H1 (cell line): ENCODE measurements at regions not wholly inside any gene's neighbourhood (a gene's known extent, or its start where the extent isn't known, plus 50 kb on each side); places are given as distances from the start of the nearest gene placed in this dataset.

Experiments
- CTCF ChIA-PET: fragments of 300-600 bp; sonication (Branson Sonifier 250); formaldehyde crosslinking; loops from one replicate; lab custom pipeline; 2021; ENCODE audit not compliant: partially characterized antibody; lab: Charles Lee
- POLR2A ChIA-PET: fragments of 300-600 bp; sonication (Branson Sonifier 250); formaldehyde crosslinking; loops from one replicate; lab custom pipeline; 2021; ENCODE audit warnings: inconsistent platforms; ENCODE audit not compliant: partially characterized antibody; lab: Charles Lee
- DNase-seq, 2 experiments: peaks; one replicate each; pipeline versions ENCODE4 v3.0.0 to v3.0.0-alpha.2; 2010 to 2022; ENCODE audit warnings: low spot score in 2 of 2, low read depth in 1 of 2, mixed read lengths in 1 of 2
- FAIRE-seq: peaks from 2 replicates; lab custom pipeline; 2011; peaks lifted over from hg19 to GRCh38; lab: Jason Lieb, UNC
- H2AFZ ChIP-seq: 2 replicates; pipeline ENCODE4 v1.8.1; 2012; ENCODE audit warnings: low read length, inconsistent platforms
- H2AK5ac ChIP-seq: 2 replicates; pipeline ENCODE4 v1.6.1; 2013; ENCODE audit warnings: low read depth, low read length
- H2BK120ac ChIP-seq: replicated peaks from 2 replicates; pipeline ENCODE3; 2013; ENCODE audit warnings: low read depth, low read length, inconsistent platforms
- H2BK12ac ChIP-seq: 2 replicates; pipeline ENCODE4 v1.6.1; 2013; ENCODE audit warnings: low read depth, low read length
- H2BK15ac ChIP-seq: 2 replicates; pipeline ENCODE4 v1.6.1; 2013; ENCODE audit warnings: low read length
- H2BK20ac ChIP-seq: 2 replicates; pipeline ENCODE4 v1.6.1; 2013; ENCODE audit warnings: low read length
- H2BK5ac ChIP-seq: 2 replicates; pipeline ENCODE4 v1.6.1; 2013; ENCODE audit warnings: low read depth, low read length
- H3K14ac ChIP-seq: 2 replicates; pipeline ENCODE4 v1.6.1; 2013; ENCODE audit warnings: inconsistent platforms; ENCODE audit not compliant: insufficient read length
- H3K18ac ChIP-seq: 2 replicates; pipeline ENCODE4 v1.6.1; 2013; ENCODE audit warnings: low read length; ENCODE audit errors: extremely low read depth
- H3K23ac ChIP-seq: 2 replicates; pipeline ENCODE4 v1.6.1; 2013; ENCODE audit warnings: inconsistent platforms; ENCODE audit not compliant: insufficient read length
- H3K23me2 ChIP-seq: 2 replicates; pipeline ENCODE4 v1.6.1; 2013; ENCODE audit warnings: low read depth, low read length
- H3K27ac ChIP-seq: 2 replicates; pipeline ENCODE4 v1.6.1; 2011; ENCODE audit warnings: low read depth, low read length, inconsistent platforms
- H3K27me3 ChIP-seq, 4 experiments: replicated peaks in 1 of 4; 1 replicate in 1 of 4; 2 replicates in 3 of 4; pipeline versions ENCODE4 v1.6.1 to v1.8.1; 2011 to 2013; ENCODE audit warnings: low read length in 3 of 4, mild to moderate bottlenecking in 3 of 4, inconsistent platforms in 2 of 4, mixed read lengths in 2 of 4, moderate library complexity in 1 of 4; ENCODE audit not compliant: control insufficient read depth in 3 of 4, insufficient read depth in 3 of 4; ENCODE audit errors: extremely low read depth in 1 of 4
- H3K36me3 ChIP-seq, 4 experiments: 2 replicates each; pipeline versions ENCODE4 v1.6.1 to v1.8.1; 2011 to 2013; ENCODE audit warnings: mild to moderate bottlenecking in 4 of 4, low read length in 3 of 4, moderate library complexity in 2 of 4, control low read depth in 1 of 4, inconsistent platforms in 1 of 4; ENCODE audit not compliant: insufficient read depth in 4 of 4, control insufficient read depth in 2 of 4
- H3K4ac ChIP-seq: replicated peaks from 2 replicates; pipeline ENCODE3; 2013; ENCODE audit warnings: low read length, low read depth, mixed read lengths, inconsistent platforms; ENCODE audit not compliant: insufficient read length
- H3K4me1 ChIP-seq, 4 experiments: replicated peaks in 1 of 4; 1 replicate in 1 of 4; 2 replicates in 3 of 4; pipeline versions ENCODE4 v1.6.1 to v1.8.1; 2011 to 2013; ENCODE audit warnings: low read length in 3 of 4, inconsistent platforms in 2 of 4, mixed read lengths in 1 of 4; ENCODE audit not compliant: insufficient read depth in 4 of 4, control insufficient read depth in 3 of 4
- H3K4me2 ChIP-seq, 2 experiments: 2 replicates each; pipeline versions ENCODE4 v1.6.1 to v1.8.1; 2011 to 2013; ENCODE audit warnings: low read depth in 2 of 2, low read length in 2 of 2, control low read depth in 1 of 2, inconsistent platforms in 1 of 2, mild to moderate bottlenecking in 1 of 2; ENCODE audit not compliant: insufficient read depth in 1 of 2
- H3K4me3 ChIP-seq, 4 experiments: fragments of 200-600, 300-600 bp in 1 of 4; sonication (generic), shearing (Covaris generic), sonication (Bioruptor Twin) in 1 of 4; 2 replicates each; pipeline versions ENCODE4 v1.5.1 to v1.8.1; 2011 to 2016; ENCODE audit warnings: low read length in 4 of 4, low read depth in 3 of 4, control low read depth in 2 of 4, inconsistent platforms in 2 of 4, mild to moderate bottlenecking in 2 of 4, mixed read lengths in 1 of 4, moderate library complexity in 1 of 4; ENCODE audit not compliant: insufficient read depth in 2 of 4; ENCODE audit errors: extremely low read depth in 1 of 4
- H3K56ac ChIP-seq: replicated peaks from 2 replicates; pipeline ENCODE3; 2013; ENCODE audit warnings: low read depth, mild to moderate bottlenecking, mixed read lengths, low read length, inconsistent platforms; ENCODE audit not compliant: insufficient read length
- H3K79me1 ChIP-seq: 2 replicates; pipeline ENCODE4 v1.6.1; 2013; ENCODE audit warnings: low read depth, low read length, control low read depth
- H3K79me2 ChIP-seq, 2 experiments: 2 replicates each; pipeline versions ENCODE4 v1.6.1 to v1.8.1; 2012 to 2013; ENCODE audit warnings: low read length in 2 of 2, mild to moderate bottlenecking in 2 of 2, inconsistent platforms in 1 of 2; ENCODE audit not compliant: insufficient read depth in 2 of 2, control insufficient read depth in 1 of 2
- H3K9ac ChIP-seq, 4 experiments: replicated peaks in 1 of 4; 1 replicate in 1 of 4; 2 replicates in 3 of 4; pipeline versions ENCODE4 v1.6.1 to v1.8.1; 2011 to 2013; ENCODE audit warnings: low read depth in 3 of 4, low read length in 3 of 4, control low read depth in 2 of 4, mild to moderate bottlenecking in 2 of 4, moderate library complexity in 2 of 4, inconsistent platforms in 1 of 4; ENCODE audit errors: extremely low read depth in 1 of 4
- H3K9me3 ChIP-seq, 2 experiments: 2 replicates each; pipeline versions ENCODE4 v1.6.1 to v1.8.1; 2012 to 2013; ENCODE audit warnings: mild to moderate bottlenecking in 2 of 2, moderate library complexity in 2 of 2, control low read depth in 1 of 2, inconsistent platforms in 1 of 2, low read depth in 1 of 2, low read length in 1 of 2, mixed read lengths in 1 of 2; ENCODE audit not compliant: insufficient read depth in 2 of 2
- H4K20me1 ChIP-seq, 2 experiments: replicated peaks in 1 of 2; 2 replicates each; pipeline versions ENCODE3 to v1.8.1; 2011 to 2013; ENCODE audit warnings: inconsistent platforms in 2 of 2, low read length in 2 of 2, mild to moderate bottlenecking in 1 of 2; ENCODE audit not compliant: insufficient read depth in 2 of 2, control insufficient read depth in 1 of 2
- H4K5ac ChIP-seq: 2 replicates; pipeline ENCODE4 v1.6.1; 2013; ENCODE audit warnings: low read length, low read depth, mixed read lengths, inconsistent platforms; ENCODE audit not compliant: insufficient read length
- H4K8ac ChIP-seq: 2 replicates; pipeline ENCODE4 v1.8.0; 2013; ENCODE audit warnings: mild to moderate bottlenecking, moderate library complexity, low read length, inconsistent platforms; ENCODE audit not compliant: insufficient read depth; ENCODE audit errors: extremely low read depth
- H4K91ac ChIP-seq: replicated peaks from 2 replicates; pipeline ENCODE3; 2013; ENCODE audit warnings: low read length, mixed read lengths, inconsistent platforms; ENCODE audit not compliant: insufficient read length
- BCL11A ChIP-seq, 2 experiments: IDR thresholded peaks; one replicate each; pipeline ENCODE4 v1.6.1; 2011; ENCODE audit warnings: low read depth in 2 of 2, low read length in 2 of 2, mild to moderate bottlenecking in 2 of 2
- CTBP2 ChIP-seq: IDR thresholded peaks from 2 replicates; pipeline ENCODE4 v1.7.0; 2011; ENCODE audit warnings: borderline replicate concordance, mild to moderate bottlenecking, moderate library complexity, mixed read lengths, low read length; ENCODE audit not compliant: insufficient read depth, insufficient read length
- EGR1 ChIP-seq: IDR thresholded peaks from 2 replicates; pipeline ENCODE4 v1.6.1; 2011; ENCODE audit warnings: low read depth, low read length, borderline replicate concordance
- MAFK ChIP-seq: IDR thresholded peaks from 2 replicates; pipeline ENCODE4 v1.6.1; 2012; ENCODE audit warnings: low read depth, mild to moderate bottlenecking, improper control_type of control experiment, low read length
- POLR2A ChIP-seq, 2 experiments: IDR thresholded peaks; 1 replicate in 1 of 2; 2 replicates in 1 of 2; pipeline ENCODE4 v1.6.1; 2011; ENCODE audit warnings: low read depth in 2 of 2, low read length in 2 of 2, mild to moderate bottlenecking in 2 of 2; ENCODE audit errors: control extremely low read depth in 1 of 2
- RAD21 ChIP-seq, 2 experiments: IDR thresholded peaks in 1 of 2; conservative IDR thresholded peaks in 1 of 2; 2 replicates each; pipeline ENCODE4 v1.6.1; 2011; ENCODE audit warnings: low read depth in 2 of 2, low read length in 2 of 2, improper control_type of control experiment in 1 of 2, inconsistent platforms in 1 of 2, mild to moderate bottlenecking in 1 of 2, moderate library complexity in 1 of 2
- RFX5 ChIP-seq: IDR thresholded peaks from 2 replicates; pipeline ENCODE4 v1.6.1; 2011; ENCODE audit warnings: low read depth, low read length, improper control_type of control experiment, borderline replicate concordance
- SAP30 ChIP-seq: fragments of 300-600 bp; sonication (generic); IDR thresholded peaks from 2 replicates; pipeline ENCODE4 v1.7.1; 2012; ENCODE audit warnings: low read length, moderate library complexity, mild to moderate bottlenecking, inconsistent platforms; ENCODE audit not compliant: insufficient read depth, insufficient replicate concordance
- SIN3A ChIP-seq, 2 experiments: IDR thresholded peaks in 1 of 2; conservative IDR thresholded peaks in 1 of 2; 2 replicates each; pipeline ENCODE4 v1.6.1; 2011 to 2012; ENCODE audit warnings: low read length in 2 of 2, improper control_type of control experiment in 1 of 2, low read depth in 1 of 2, mild to moderate bottlenecking in 1 of 2
- SIRT6 ChIP-seq: IDR thresholded peaks from one replicate; pipeline ENCODE4 v1.7.1; 2012; ENCODE audit warnings: low read length, inconsistent platforms
- SP4 ChIP-seq: IDR thresholded peaks from 2 replicates; pipeline ENCODE4 v1.6.1; 2012; ENCODE audit warnings: low read length, inconsistent platforms
- ZNF274 ChIP-seq: IDR thresholded peaks from 2 replicates; pipeline ENCODE4 v1.7.0; 2012; ENCODE audit warnings: low read length, borderline replicate concordance; ENCODE audit errors: extremely low read depth
- TF ChIP-seq, protein P1 (sequence below): IDR thresholded peaks from 2 replicates; pipeline ENCODE4 v1.6.1; 2012; ENCODE audit warnings: inconsistent platforms
- TF ChIP-seq, protein P2 (sequence below): IDR thresholded peaks from 2 replicates; pipeline ENCODE4 v1.6.1; 2011; ENCODE audit warnings: low read depth, mild to moderate bottlenecking, low read length; ENCODE audit not compliant: insufficient read depth

- DNase-seq (no peak), FAIRE-seq (no peak)
- Histone ChIP-seq H2BK5ac (no peak overlapping the region), H2BK120ac (no peak overlapping the region), H4K8ac (no peak overlapping the region), H3K79me1 (no peaks in the 10 kb centered on the region), H3K4me1 (peaks cover 0 to 7% (median 2%) of the 10 kb centered on the region in 4 experiments; a peak in 2 of 7 replicates), H3K14ac (no peak overlapping the region), H3K4me2 (no peak overlapping the region), H2BK20ac (no peak overlapping the region), H3K9ac (no peak overlapping the region), H3K27ac (no peak overlapping the region), H2AFZ (no peak overlapping the region), H3K56ac (no peak overlapping the region), H3K36me3 (no peaks in the 10 kb centered on the region), H2BK12ac (no peak overlapping the region), H4K5ac (no peak overlapping the region), H3K4me3 (no peak overlapping the region), H4K91ac (no peak overlapping the region), H2AK5ac (no peak overlapping the region), H3K4ac (no peak overlapping the region), H3K9me3 (no peaks in the 10 kb centered on the region), H3K23ac (no peak overlapping the region), H3K79me2 (no peaks in the 10 kb centered on the region), H3K18ac (no peak overlapping the region), H3K27me3 (no peaks in the 10 kb centered on the region; a peak in 1 of 7 replicates), H2BK15ac (no peak overlapping the region), H3K23me2 (no peaks in the 10 kb centered on the region), H4K20me1 (no peaks in the 10 kb centered on the region)
- CTCF ChIA-PET: no interaction called here
- POLR2A ChIA-PET: no interaction called here
- TF ChIP-seq CTBP2 (no peak), EGR1 (no peak), MAFK (no peak), RFX5 (no peak), POLR2A (IDR thresholded peaks at IDR 0.05; ENCODE audit: control extremely low read depth in 1 of 2, low read depth in 2 of 2, low read length in 2 of 2) (no peak), SP4 (no peak), BCL11A (IDR thresholded peaks at IDR 0.05; ENCODE audit: low read depth in 2 of 2, low read length in 2 of 2) (no peak), ZNF274 (no peak), SAP30 (no peak), RAD21 (IDR thresholded peaks at IDR 0.05 in 1 of 2, conservative IDR thresholded peaks at IDR 0.05 in 1 of 2; ENCODE audit: low read depth in 2 of 2, low read length in 2 of 2) (no peak), SIN3A (conservative IDR thresholded peaks at IDR 0.05 in 1 of 2, IDR thresholded peaks at IDR 0.05 in 1 of 2; ENCODE audit: low read depth in 1 of 2, low read length in 2 of 2) (no peak), SIRT6 (no peak)
- TF ChIP-seq, protein P1, sequence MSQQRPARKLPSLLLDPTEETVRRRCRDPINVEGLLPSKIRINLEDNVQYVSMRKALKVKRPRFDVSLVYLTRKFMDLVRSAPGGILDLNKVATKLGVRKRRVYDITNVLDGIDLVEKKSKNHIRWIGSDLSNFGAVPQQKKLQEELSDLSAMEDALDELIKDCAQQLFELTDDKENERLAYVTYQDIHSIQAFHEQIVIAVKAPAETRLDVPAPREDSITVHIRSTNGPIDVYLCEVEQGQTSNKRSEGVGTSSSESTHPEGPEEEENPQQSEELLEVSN: no peak
- TF ChIP-seq, protein P2, sequence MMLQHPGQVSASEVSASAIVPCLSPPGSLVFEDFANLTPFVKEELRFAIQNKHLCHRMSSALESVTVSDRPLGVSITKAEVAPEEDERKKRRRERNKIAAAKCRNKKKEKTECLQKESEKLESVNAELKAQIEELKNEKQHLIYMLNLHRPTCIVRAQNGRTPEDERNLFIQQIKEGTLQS: no peak
These were observed 152.0 kb upstream of the CCDC68 start for GRCh38 chr18:55111271-55111670.
